Right forelimb (tissue), 1 donor: ENCODE measurements at regions not wholly inside any gene's neighbourhood (a gene's known extent, or its start where the extent isn't known, plus 50 kb on each side); places are given as distances from the start of the nearest gene placed in this dataset.

Source experiments
- DNase-seq: peaks from one replicate; pipeline ENCODE4 v3.0.0-alpha.2; 2018

DNA sequence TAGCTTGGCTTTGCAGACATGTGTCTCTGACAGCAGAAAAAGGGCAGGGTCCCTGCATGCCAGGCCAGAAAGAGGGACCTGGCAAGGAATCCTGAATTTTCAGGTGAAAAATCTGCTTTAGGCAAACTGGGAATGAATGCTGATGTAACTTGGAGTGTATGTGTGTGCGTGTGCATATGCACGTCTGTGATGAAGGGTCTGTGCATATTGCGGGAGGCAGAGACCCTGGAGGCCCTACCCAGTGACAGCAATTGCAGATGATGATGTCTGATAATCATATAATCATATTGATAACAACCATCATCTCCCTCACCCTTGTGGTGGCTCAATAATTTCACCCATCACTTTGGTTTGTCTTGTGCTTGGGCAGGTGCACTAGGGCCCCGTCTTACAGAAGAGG, 80.7 kb upstream of the SDK2 start:
- DNase-seq = no peak

DNA sequence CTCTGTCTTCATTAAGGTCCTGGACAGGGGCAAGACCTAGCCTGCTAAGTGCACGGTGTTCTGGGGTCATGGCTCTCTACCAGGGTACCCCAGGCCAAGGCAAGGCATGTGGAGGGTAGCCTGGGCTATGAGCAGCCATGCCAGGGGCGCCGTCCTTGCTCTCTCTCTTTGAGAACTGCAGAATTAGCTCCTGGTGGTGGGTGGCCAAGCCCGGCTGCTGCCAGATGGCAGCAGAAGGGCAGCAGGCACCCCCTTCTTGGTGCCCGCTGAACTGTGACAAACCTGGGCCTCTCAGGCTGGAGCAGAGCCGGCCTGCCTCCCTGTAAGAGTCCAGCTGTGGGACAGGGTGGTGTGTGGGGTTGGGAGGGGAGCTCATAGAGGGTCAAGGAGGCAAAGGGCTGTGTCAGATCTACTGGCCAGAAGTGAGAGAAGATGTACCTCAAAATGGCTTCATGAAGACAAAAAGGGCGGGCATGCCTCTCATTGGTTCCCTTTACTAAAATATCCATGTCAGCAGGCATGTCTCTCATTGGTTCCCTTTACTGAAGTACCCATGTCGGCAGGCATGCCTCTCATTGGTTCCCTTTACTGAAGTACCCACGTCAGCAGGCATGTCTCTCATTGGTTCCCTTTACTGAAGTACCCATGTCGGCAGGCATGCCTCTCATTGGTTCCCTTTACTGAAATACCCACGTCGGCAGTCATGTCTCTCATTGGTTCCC, 81.7 kb upstream of the SDK2 start:
- DNase-seq = no peak

DNA sequence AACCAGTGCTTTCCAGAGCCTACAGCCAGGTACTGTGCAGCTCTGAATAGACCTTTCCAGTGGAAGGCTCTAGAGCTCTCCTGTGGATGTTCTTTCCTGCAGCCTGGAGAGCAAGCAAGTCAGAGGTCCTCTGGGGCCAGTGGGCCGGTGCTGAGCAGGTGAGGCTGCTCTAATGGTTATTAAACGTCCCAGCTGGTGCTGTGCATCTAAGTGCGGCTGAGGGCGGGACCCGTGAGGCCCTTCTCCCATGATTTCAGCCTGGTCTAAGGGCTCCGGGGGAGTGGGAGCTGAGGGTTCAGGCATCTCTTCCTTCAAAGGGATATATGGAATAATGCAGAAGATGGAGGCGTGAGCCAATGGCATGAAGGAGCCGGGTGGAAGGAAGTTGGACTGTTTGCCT, 83.7 kb upstream of the SDK2 start:
- no peak for DNase-seq

- DNase-seq = no peak
These were observed 84.9 kb upstream of the SDK2 start for GRCh38 chr17:73729101-73729500.

DNA sequence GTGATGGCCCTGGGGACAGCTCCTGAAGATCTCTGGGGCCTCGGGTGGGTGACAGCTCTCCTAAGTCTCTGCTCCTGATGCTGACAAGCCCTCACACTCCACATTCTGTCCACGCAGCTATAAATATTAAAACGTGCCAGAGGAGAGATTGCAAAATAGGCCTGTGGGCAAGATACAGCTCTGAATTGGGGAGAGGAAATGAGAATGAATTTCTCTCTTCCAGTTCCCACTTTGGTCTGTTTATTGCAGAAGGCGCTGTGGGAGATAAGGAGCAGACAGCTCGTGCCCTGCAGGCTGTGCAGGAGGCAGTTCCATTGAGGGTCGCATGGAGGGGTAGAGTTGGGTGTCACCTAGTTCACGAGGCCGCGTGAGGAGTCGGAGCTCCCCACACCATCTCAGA, 87.5 kb upstream of the SDK2 start:
- no peak for DNase-seq

GRCh38 chr17:73733517-73733916, 89.3 kb upstream of the SDK2 start:
- no peak for DNase-seq

DNA sequence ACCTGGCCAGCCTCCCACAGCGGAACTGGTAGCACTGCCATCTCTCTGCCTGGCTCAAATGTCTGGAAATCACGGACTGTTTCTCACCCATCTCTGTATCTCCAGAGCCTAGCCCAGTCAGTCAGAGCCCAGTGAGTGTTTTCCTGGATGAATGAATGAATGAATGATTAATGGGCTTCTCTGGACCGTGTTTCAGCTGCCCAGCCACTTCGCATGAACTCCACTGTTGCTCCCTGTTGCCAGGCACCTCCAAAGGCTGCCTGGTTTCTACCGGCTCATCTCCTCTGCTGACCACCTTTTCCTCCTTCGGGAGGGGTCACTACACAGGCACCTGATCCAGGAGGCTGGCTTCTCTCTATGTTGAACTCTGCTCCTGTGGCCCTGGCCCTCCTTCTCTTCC, 91.0 kb upstream of the SDK2 start:
- no peak for DNase-seq

GRCh38 chr17:73738751-73739575, 94.7 kb upstream of the SDK2 start:
- no peak for DNase-seq

GRCh38 chr17:73740370-73740769, 96.1 kb upstream of the SDK2 start:
- no peak for DNase-seq

DNA sequence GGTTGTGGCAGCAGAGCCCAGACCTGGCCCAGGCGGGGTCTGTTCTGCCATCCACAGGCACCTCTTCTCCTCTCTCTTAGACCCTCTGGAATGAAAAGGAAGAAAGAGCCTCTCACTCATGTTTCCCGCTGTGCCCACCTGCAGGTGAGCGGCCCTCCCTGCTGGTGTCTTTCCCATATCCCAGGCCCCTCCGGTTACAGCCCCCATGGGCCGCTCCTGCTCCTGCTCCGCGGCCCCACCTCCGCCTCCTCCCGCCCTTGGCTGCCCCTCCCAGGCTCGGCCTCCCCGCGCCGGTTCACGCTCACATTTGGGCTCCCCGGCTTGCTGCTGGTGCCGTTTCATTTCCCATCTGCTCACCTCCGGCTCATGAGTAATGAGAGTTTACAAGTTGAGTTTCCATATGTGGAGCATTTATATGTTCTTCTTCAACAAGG, 98.7 kb upstream of the SDK2 start:
- no peak for DNase-seq

GRCh38 chr17:73743518-73744201, 99.4 kb upstream of the SDK2 start:
- no peak for DNase-seq

GRCh38 chr17:73744411-73744810, 100.2 kb upstream of the SDK2 start:
- no peak for DNase-seq

- DNase-seq = no peak
These were observed 102.2 kb upstream of the SDK2 start for GRCh38 chr17:73746314-73747073.

DNA sequence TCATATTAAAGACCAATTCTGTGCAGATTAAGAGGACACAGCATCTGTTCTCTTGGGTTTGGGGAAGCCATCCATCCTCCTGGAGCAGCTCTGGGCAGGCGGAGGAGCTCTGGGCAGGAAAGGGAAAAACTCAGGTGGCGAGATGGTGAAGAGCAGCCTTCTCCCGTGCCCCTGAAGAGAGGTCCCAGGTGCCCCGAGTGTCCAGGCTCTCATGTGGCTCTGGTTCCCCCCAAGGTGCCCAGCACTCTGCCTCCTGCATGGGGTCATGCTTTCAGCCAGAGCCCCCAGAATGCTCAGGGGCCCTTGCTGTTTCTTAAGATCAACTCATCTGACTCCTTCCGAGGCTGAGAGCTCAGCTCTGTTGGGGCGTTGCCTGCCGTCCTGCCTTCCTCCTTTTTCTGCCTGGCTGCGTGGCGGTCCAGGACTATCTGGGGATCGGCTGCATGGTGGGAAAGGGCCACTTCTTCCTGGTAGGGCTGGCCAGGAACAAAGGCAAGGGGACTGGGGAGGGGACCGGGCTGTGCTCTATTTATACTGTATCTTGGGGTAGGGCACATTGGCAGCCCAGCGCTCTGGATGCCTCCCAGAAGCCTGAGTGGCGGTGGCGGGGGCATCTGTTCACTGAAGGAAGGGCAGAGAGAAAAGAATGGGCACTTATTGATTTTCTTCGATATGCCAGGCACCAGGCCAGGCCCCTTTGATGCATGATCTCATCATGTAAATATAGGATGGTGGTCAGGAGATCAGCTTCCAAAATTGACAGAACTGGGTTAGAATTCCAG, 103.2 kb upstream of the SDK2 start:
- no peak for DNase-seq

DNA sequence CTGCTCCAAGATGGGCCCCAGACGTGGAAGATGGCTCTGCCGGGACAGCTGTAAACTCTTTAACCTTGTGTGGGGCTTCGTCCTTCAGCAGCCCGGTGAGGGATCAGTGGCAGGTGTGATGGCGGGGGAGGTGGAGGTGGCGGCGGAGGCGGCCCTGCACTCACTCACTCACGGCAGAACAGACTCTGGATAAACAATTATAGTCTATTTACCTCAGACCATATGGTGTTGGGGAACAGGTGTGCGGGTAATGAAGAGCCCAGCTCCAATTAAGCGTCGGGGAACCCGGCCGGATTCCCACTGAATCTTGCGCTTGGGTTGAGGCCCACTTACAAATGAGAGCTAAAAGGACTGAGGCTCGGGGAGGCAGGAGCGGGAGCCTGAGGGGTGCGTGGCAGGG, 104.3 kb upstream of the SDK2 start:
- no peak for DNase-seq

DNA sequence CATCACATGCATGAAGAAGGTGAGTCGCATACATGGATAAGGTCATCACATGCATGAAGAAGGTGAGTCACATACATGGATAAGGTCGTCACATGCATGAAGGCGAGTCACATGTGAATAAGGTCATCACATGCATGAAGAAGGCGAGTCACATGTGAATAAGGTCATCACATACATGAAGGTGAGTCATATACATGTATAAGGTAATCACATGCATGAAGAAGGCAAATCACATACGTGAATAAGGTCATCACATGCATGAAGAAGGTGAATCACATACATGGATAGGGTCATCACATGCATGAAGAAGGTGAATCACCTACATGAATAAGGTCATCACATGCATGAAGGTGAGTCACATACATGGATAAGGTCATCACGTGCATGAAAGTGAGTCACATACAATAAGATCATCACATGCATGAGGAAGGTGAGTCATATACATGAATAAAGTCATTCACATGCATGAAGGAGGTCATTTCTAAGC, 105.1 kb upstream of the SDK2 start:
- DNase-seq = no peak

DNA sequence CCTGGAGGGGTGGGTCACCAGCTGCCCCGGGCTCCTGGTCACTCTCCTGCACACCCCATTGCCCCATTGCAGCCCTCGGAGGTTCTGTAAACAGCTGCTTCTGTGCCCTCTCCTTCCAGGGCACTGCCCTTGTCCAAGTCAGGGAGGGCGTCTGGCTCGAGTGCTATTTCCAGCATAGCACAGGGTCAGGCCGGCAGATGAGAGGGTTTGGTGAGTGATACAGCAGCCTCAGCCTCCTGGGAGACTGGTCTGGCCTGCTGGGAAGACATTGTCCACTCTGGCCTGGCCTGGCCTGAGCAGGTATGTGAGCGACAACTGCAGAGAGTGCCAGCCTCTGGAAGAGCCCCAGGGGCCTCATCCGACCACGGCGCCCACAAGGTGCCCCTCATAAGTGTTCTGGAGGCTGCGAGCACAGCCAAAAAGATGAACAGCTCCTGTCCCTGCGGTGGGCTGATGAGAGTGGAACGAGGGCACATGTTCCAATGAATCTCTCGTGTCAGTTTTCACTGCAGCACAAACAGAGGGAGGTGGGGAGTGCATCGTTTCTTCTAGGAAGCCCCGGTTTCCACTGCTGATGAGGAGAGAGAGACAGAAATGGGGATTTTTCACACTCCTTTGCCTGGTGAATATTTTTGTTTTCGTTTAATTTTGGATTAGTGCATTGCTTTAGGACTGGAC, 105.8 kb upstream of the SDK2 start:
- no peak for DNase-seq

DNA sequence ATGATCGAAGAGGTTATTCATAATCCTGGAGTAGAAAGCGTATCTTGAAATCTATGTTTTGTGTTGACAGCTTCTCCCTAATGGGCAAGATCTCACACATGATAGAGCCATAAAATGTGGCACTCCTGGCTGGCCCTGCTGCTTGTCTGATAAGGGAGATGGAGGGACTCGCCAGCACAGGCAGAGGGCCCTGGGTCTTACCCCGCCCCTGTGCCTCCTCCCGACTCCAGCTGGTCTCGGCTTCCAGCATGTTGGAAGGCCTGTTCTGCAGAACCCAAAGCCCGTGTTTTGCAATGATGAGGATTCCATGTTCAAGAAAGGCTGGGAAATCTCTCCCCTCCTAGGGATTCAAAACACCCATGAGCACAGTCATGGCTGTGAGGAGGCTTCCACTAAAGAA, 106.7 kb upstream of the SDK2 start:
- DNase-seq = no peak

- no peak for DNase-seq
These were observed 109.7 kb upstream of the SDK2 start for GRCh38 chr17:73753751-73754496.

DNA sequence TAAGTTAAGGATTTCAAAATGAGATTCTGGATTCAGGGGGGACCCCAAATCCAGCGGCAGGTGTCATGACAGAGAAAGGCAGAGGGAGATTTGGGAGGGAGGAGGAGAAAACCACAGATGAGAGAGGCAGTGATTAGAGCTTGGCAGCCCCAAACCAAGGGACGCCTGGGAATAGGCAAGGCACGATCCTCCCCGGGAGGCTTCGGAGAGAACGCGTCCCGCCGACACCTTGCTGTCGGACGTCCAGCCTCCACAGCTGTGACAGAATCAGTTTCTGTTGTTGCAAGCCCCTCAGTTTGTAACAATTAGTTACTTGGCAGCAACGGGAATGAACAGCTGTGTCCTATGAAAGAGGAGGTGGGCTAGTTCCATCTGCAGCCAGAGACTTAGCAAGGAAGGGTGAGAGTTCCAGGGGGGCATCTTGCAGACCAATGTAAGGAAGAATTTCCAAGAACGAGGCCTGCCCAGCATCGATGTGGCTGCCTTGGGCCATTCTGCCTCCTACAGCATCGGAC, 110.7 kb upstream of the SDK2 start:
- DNase-seq = no peak

GRCh38 chr17:73757420-73757819, 113.2 kb upstream of the SDK2 start:
- no peak for DNase-seq
